Fibroblast of lung (primary cell): ENCODE measurements at regions not wholly inside any gene's neighbourhood (a gene's known extent, or its start where the extent isn't known, plus 50 kb on each side); places are given as distances from the start of the nearest gene placed in this dataset.

Experiments used
- CTCF ChIP-seq, 2 donors: IDR thresholded peaks in 1 of 2; conservative IDR thresholded peaks in 1 of 2; 1 replicate in 1 of 2; 2 replicates in 1 of 2; pipeline ENCODE4 v1.5.1; 2011 to 2012; ENCODE audit warnings: low read length in 2 of 2, control low read depth in 1 of 2, inconsistent platforms in 1 of 2, low read depth in 1 of 2, mild to moderate bottlenecking in 1 of 2
- EZH2 ChIP-seq: IDR thresholded peaks from 2 replicates; pipeline ENCODE4 v1.5.1; 2012; ENCODE audit warnings: low read length, control low read depth, mild to moderate bottlenecking; ENCODE audit errors: missing control alignments

- TF ChIP-seq CTCF (conservative IDR thresholded peaks at IDR 0.05 in 1 of 2, IDR thresholded peaks at IDR 0.05 in 1 of 2; ENCODE audit: low read depth in 1 of 2, low read length in 2 of 2): no peak
- TF ChIP-seq EZH2: no peak
Measured at GRCh38 chr6:144352331-144352730, 67.2 kb downstream of the UTRN start.
